LHCN-M2 (cell line): ENCODE measurements at regions not wholly inside any gene's neighbourhood (a gene's known extent, or its start where the extent isn't known, plus 50 kb on each side); places are given as distances from the start of the nearest gene placed in this dataset.

ENCODE experiments used
- DNase-seq: peaks from one replicate; pipeline ENCODE4 v3.0.0-alpha.2; 2012; ENCODE audit warnings: low read depth

GRCh38 chr18:42137693-42138375 is 182.8 kb downstream of the PIK3C3 start:
- DNase-seq: no peak

GRCh38 chr18:42141439-42141838 is 186.4 kb downstream of the PIK3C3 start:
- DNase-seq: no peak

DNA sequence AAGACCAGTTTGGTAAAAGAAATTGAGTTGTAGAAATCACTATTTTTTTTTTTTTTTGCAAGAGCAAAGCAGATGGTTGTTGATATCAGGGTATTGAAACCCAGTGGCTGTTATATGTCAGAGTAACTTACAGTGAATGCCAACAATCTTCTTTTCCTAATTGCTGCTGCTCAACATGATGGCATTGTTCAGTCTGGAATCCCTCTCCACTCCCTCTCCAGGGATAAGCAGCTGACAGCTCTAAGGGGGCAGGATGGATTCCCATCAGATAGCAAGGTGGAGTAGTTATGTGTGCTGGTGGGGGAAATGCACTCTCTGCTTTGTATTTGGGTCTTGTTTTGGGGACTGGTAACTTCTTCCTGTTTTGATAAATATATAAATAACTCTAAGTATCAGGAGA is 200.0 kb downstream of the PIK3C3 start:
- DNase-seq: no peak

GRCh38 chr18:42156281-42156680 is 201.2 kb downstream of the PIK3C3 start:
- peak; percentile 48 for DNase-seq

- DNase-seq: no peak
These were observed 202.4 kb downstream of the PIK3C3 start for GRCh38 chr18:42157420-42157819.

DNA sequence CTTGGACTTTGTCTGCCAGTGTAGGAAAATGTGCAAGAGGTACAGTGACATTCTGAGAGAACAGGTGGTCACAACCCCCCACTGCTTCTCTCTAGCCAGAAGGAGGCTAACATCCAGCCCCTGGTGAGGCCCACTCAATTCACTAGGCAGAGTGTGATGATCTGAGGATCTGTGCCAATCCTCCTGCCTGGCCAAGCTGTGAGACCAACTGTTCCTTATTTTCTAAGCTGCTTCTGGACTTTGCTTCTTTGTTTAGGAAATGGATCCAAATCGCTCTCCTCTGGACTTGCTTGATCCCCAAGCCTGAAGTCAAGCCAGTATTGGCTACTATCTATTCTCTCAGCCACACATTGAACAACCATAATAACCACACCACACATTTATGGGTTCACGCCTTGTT is 202.8 kb downstream of the PIK3C3 start:
- DNase-seq: no peak

DNA sequence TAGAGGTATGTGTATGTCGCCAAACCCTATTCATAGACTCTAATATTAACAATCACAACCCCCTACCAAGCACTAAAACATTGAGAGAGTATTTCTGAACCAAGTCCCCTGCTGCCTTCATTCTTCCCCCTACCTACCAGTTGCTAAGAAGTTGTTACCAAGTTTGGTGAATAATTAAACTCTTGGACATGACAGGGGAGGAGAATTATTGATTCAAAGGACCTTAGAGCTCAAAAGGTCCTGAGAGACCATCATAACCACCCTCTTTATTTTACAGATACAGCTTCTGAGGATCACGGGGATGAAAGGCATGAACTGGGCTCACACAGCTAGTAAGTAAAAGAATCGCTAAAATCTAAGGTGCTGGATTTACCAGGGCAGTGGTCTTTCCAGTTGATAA is 204.1 kb downstream of the PIK3C3 start:
- no peak for DNase-seq

- no peak for DNase-seq
These were observed 208.3 kb downstream of the PIK3C3 start for GRCh38 chr18:42163321-42163720.

- no peak for DNase-seq
These were observed 209.5 kb downstream of the PIK3C3 start for GRCh38 chr18:42164556-42164955.

DNA sequence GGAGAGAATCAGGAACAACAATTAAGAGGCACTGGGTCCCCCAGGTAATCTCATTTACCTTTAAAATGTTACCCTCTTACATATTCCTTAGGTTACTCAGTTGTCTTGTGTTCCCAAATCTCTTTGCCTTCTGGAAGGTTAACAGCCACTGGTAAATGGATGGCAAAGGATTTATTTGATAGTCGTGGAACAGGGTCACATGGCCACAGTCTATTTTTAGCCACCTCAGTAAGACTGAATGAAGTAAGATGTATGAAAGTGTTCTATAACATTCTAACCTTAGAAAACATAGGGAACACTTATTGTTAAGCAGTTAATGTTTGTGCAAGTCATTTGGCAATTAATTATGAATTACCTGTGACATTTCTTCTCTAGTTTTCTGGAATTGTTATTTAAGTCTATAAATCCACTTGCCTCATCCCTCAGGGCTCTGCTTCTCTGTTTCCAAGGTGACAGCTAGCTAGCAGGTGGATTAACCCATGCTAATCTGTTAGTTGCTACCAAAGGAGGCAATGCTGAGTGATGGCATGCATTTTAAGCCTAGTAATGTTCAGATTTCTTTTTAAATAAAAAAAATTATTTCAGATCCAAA is 211.0 kb downstream of the PIK3C3 start:
- no peak for DNase-seq

GRCh38 chr18:42168487-42168886 is 213.5 kb downstream of the PIK3C3 start:
- DNase-seq: no peak

- no peak for DNase-seq
These were observed 213.9 kb downstream of the PIK3C3 start for GRCh38 chr18:42168907-42169306.

DNA sequence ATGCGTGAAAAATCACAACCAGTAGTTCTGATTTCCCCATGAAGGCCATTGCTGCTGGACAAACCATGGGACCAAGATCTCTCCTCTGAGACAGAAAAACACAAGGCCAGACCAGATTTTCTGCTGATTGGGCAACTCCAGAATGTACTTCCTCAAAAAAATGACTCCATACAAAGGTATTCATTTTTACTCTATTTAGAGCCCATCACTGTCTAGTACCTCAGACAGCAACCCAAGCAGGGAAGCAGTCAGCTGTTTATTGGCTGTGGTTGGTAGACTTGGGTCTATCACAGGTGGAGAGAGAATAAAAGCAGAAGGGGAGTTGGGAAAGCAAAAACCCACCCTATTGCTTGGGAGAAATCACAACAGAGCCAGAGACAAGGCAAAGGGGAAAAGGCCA is 219.9 kb downstream of the PIK3C3 start:
- peak; percentile 44 for DNase-seq

- no peak for DNase-seq
These were observed 221.6 kb downstream of the PIK3C3 start for GRCh38 chr18:42176599-42176998.

GRCh38 chr18:42177390-42177789 is 222.4 kb downstream of the PIK3C3 start:
- no peak for DNase-seq

DNA sequence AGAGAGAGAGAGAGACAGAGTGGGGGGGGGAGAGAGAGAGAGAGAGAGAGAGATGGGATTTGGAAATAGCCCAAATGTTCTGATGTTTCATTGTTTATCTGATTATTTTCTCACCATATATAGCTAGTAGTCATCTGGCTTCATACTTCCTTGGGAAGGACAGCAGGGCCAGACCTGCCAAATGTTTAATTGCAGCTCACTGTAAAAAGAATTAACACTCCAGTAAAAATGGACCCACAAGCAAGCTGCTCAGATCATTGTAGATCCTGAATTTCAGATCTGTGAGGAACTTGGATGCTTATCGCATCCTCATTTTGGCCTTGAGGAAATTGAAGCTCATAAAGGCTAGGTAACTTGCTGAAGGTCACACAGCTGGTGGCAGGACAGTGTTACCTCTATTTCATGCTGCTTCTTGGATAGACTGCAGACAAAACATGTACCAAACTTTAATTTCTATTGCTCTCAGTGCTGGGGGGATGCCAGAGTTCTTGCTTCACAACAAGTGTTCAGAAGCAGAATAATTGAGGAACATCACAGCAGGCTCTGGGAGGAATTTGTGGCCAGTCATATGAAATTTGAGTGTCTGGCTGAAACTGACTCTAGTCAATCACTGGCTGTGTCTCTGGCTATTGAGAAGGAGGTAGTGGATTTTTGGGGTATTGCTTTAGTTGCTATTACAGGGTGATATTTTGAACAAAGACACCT is 223.5 kb downstream of the PIK3C3 start:
- no peak for DNase-seq

GRCh38 chr18:42179542-42180121 is 224.6 kb downstream of the PIK3C3 start:
- no peak for DNase-seq

- no peak for DNase-seq
These were observed 226.4 kb downstream of the PIK3C3 start for GRCh38 chr18:42181474-42181873.

DNA sequence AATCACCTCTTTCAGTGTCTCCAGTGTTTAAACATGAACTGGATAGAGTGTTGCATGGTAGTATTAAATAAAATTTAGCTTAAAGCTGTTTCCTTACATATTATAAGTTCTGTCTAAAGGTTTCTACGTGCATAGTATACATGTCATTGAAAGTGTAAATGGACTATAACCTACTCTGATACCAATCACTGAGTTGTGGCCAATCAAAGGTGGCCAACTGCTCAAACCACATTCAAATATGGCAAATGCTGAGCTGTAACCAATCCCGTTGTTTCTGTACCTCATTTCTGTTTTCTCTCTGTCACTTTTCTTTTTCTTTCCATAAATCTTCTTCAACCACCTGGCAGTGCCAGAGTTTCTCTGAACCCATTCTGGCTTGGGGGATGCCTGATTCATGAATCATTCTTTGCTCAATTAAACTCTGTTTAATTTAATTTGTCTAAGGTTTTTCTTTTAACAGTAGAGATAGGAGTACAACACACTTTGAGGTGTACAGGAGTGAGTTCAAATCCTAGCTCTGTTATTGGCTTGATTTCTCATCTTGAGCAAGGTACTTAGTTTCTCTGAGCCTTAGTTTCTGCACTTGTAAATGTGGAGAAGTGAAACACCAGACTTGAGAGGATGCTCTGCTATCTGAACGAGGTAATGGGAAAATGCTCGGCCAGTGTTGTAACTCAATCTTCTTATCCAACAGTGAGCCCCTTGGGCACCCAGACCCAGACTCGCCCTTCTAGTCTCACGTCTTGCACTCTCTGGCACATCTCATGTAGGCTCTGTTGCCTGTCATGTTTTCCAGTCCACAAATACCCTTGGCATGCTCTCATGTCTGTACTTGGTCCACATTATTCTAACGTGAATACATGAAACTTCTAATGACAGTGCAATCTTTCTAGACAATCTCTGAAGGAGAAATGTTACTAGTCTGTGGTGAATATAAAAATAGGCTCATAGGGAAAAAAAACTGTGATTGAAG is 228.0 kb downstream of the PIK3C3 start:
- peak; percentile 61 for DNase-seq

- peak; percentile 92 for DNase-seq
These were observed 228.7 kb downstream of the PIK3C3 start for GRCh38 chr18:42183746-42184145.

DNA sequence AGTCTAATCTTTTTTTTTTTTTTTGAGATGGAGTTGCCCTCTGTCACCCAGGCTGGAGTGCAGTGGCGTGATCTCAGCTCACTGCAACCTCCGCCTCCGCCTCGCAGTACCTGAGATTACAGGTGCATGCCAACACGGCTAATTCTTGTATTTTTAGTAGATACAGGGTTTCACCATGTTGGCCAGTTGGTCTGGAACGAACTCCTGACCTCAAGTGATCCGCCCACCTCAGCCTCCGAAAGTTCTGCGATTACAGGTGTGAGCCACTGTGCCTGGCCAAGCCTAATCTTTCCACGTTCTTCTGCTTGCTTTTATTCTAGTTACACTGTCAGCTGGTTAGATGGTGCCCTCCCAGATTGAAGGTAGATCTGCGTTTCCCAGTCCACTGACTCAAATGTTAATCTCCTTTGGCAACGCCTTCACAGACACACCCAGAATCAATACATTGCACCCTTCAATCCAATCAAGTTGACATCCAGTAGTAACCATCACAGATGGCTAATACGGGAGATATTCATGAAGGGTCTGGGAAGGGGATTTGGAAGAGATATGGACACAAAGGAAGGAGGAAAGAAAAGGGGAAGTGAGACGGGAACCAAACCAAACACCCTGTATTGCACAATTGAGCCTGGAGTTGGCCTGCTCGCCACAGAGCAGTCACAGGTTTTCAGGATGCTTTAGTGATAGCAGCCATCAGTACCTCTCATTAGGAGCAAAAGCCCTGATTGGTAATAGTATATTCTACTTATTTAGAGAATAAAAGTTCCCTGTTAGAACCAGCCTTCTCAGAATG is 229.8 kb downstream of the PIK3C3 start:
- DNase-seq: no peak
